ENCODE measurements at regions not wholly inside any gene's neighbourhood (a gene's known extent, or its start where the extent isn't known, plus 50 kb on each side); places are given as distances from the start of the nearest gene placed in this dataset.

DNA sequence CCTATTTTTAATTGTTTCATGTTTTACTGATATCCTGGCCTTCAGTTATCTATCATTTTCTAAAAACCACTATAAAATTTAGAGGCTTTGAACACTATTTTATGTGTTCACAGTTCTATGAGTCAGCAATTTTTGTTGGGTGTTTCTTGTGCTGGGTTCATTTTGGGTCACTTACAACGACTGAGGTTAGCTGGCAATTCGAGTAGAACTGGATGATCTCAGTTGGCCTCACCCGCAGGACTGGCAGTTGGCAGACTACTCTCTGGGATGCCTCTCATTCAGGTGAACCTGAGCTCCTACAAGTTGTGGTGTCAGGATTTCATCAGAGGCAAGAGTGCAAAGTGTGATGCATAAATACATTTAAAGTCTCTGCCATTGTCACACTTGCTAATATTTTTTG lies 151.0 kb upstream of the PAPPA start:
- TF ChIP-seq, protein P1, sequence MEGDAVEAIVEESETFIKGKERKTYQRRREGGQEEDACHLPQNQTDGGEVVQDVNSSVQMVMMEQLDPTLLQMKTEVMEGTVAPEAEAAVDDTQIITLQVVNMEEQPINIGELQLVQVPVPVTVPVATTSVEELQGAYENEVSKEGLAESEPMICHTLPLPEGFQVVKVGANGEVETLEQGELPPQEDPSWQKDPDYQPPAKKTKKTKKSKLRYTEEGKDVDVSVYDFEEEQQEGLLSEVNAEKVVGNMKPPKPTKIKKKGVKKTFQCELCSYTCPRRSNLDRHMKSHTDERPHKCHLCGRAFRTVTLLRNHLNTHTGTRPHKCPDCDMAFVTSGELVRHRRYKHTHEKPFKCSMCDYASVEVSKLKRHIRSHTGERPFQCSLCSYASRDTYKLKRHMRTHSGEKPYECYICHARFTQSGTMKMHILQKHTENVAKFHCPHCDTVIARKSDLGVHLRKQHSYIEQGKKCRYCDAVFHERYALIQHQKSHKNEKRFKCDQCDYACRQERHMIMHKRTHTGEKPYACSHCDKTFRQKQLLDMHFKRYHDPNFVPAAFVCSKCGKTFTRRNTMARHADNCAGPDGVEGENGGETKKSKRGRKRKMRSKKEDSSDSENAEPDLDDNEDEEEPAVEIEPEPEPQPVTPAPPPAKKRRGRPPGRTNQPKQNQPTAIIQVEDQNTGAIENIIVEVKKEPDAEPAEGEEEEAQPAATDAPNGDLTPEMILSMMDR (optimal IDR thresholded peaks at IDR 0.05 in 1 of 3, IDR thresholded peaks at IDR 0.05 in 1 of 3, conservative IDR thresholded peaks at IDR 0.05 in 1 of 3; ENCODE audit: extremely low read depth in 1 of 3, insufficient read depth in 2 of 3, low read length in 3 of 3): no peak
- TF ChIP-seq EZH2 (IDR thresholded peaks at IDR 0.05; ENCODE audit: low read length): no peak
